ENCODE measurements at regions not wholly inside any gene's neighbourhood (a gene's known extent, or its start where the extent isn't known, plus 50 kb on each side); places are given as distances from the start of the nearest gene placed in this dataset.
"Not testable (repeated sequence)": the region's sequence is repeated elsewhere in the genome, so short reads cannot be mapped to it uniquely, and the experiment has no call there.

DNA sequence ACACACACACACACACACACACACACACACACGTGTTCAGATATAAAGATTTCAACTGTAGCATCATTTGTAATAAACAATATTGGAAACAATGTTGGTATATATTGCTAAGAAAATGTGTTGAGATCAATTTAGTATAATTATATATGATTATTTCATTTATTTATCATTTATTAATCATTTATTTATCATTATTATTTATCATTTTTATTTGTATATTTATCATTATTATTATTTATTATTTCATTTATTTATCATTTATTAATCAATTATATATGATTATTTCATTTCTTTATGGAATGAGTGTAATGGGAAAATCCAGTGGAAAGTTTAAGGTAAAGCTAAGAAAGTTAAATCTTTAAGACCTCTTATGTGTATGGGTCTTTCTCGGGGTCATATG, 1223.4 kb upstream of the PCDH10 start:
- not testable (repeated sequence) for TF ChIP-seq CTCF, POLR2A (IDR thresholded peaks at IDR 0.05)
